ENCODE measurements at regions not wholly inside any gene's neighbourhood (a gene's known extent, or its start where the extent isn't known, plus 50 kb on each side); places are given as distances from the start of the nearest gene placed in this dataset.

DNA sequence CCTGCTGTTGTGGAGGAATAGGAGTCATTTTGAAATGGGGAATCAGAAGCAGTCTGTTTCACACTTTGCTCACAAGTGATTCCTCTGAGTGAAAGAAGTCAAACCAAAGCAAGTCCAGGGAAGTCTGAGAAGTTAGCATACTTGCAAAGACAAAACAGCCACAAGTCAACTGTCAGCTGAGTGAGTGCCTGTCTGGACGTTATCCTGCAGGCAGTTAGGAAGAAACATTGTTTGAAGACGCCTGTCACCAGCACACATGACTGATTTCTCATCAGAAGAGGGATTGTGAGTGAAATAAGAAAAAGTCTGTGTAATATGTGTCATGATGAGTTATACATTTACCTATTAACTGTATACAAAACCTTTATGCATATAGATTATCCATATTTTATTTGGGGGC is 153.5 kb downstream of the KCNRG start:
- TF ChIP-seq, protein P1, sequence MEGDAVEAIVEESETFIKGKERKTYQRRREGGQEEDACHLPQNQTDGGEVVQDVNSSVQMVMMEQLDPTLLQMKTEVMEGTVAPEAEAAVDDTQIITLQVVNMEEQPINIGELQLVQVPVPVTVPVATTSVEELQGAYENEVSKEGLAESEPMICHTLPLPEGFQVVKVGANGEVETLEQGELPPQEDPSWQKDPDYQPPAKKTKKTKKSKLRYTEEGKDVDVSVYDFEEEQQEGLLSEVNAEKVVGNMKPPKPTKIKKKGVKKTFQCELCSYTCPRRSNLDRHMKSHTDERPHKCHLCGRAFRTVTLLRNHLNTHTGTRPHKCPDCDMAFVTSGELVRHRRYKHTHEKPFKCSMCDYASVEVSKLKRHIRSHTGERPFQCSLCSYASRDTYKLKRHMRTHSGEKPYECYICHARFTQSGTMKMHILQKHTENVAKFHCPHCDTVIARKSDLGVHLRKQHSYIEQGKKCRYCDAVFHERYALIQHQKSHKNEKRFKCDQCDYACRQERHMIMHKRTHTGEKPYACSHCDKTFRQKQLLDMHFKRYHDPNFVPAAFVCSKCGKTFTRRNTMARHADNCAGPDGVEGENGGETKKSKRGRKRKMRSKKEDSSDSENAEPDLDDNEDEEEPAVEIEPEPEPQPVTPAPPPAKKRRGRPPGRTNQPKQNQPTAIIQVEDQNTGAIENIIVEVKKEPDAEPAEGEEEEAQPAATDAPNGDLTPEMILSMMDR (IDR thresholded peaks at IDR 0.05; ENCODE audit: borderline replicate concordance, extremely low read depth, low read length, poor library complexity, severe bottlenecking): no peak
- no peak for TF ChIP-seq EZH2 (IDR thresholded peaks at IDR 0.05; ENCODE audit: borderline replicate concordance, low read depth, low read length, severe bottlenecking)
